ENCODE measurements at regions not wholly inside any gene's neighbourhood (a gene's known extent, or its start where the extent isn't known, plus 50 kb on each side); places are given as distances from the start of the nearest gene placed in this dataset.
A peak's percentile ranks its signal among the peaks of the same experiment; 100 is the strongest.

GRCh38 chr2:221095356-221095755 is 476.7 kb downstream of the EPHA4 start:
- DNase-seq (ENCODE audit: low spot score) = no peak

DNA sequence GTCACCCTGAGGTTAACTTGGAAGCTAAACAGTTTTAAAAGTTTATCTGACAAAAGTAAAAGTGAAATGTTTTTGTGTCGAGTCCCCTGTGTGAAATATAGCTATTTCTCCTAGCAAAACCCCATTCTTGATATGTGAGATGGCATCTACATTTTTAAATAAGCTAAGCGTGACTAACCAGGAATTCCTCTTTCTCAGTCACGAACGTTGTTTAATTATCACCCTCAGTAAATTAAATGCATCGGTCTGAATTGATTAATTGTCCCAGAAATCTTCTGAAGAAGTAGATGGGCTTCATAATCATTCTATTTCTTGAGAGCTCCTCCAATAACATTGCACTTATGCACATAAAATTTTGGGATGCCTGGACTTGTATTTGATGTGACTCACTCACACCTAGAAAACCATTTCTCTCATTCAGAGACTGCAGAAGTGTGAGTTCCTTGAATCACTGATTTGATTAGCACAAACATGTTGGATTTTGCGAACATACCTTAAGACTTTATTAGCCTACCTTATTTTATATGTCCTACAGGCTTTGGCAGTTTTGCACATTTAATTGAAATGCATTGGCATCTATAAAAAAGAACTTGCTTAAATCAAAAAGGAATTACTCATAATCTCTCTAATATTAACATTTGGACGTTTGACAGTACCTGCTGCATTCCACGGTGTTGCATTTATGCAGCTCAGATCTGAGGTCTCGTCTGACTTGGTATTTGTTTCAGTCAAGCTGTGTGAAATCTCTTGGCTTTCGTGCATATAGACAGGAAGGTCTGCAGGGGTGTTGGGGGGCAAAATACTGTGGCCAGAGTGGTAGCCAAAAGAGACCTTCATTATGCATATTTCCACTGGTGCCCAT is 475.2 kb downstream of the EPHA4 start:
- no peak for DNase-seq (ENCODE audit: low spot score)

DNA sequence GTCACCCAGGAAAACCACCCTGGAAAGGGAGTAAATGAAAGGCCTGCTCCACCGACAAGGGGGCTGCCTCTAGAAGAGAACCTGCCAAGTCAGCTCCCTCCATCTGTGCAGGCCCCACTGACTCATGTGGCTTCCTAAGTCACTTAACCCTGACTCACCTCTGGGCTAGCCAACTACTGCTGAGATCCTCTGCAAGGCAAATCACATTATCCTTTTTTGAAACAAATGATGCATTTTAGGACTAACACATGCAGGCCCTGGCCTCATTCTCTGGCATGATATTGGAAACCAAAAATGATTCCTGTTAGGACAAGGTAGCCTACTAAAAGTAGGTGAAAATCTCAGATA is 474.6 kb downstream of the EPHA4 start:
- no peak for DNase-seq (ENCODE audit: low spot score)

DNA sequence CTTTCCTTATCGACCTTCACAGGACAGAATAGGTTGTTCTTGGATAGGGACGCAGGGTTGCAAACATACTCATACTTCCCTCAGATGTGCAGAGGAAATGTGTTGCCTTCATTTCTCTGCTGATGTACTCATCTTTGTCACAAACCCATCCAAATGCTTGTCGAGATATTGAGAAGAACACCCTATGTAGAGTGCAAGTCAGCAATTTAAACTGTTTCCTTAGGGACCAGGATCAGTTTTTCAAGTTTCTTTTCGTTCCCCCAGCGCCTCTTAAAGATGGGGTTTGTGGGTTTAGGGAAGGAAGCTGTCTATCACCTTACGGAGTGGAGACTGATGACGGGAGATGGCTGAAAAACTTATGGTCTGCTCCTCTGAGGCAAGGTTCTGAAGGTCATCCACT is 474.2 kb downstream of the EPHA4 start:
- DNase-seq (ENCODE audit: low spot score) = no peak

GRCh38 chr2:221100467-221101089 is 471.5 kb downstream of the EPHA4 start:
- no peak for DNase-seq (ENCODE audit: low spot score)

GRCh38 chr2:221102896-221103688 is 469.0 kb downstream of the EPHA4 start:
- no peak for DNase-seq (ENCODE audit: low spot score)

DNA sequence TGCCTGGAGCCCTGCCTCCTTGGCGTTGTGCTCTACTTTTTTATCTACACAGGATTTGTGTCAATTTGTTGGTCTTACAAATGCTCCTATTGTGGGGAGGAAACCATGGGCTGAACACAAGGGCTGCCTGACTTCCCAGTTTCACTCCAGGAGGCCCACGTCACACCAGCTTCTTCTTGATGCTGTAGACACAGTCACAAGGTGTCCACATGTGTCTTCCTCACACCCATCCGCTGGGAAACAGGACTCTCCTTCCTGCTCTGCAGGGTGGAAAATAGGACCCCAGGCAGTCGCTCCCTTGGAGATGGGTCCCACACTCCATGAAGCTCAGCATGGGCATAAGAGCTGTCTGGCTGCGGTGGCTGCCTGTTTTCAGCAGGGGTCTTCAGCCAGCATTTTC is 468.2 kb downstream of the EPHA4 start:
- peak; percentile 46 for DNase-seq (ENCODE audit: low spot score)

DNA sequence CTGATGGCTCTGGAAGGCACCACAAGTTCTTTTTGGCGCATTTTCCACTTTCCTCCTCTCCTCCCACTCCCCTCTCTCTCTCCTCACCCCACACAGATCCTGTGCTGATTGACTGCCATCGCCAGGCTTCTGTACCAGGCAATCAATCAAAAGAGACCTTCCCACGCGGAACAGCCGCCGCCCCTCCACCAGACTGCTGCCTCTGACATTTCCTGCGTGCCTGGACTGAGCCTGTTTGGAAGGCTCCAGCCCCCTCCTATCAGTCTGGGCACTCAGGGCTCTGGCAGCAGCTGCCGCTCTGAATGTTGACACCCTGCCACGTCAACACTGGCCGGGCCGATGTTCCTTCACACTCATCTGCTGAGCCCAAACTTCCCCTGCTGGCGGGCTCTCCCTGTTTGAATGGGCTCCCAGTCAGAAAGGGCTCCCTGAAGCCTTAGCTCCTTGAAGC is 467.7 kb downstream of the EPHA4 start:
- peak; percentile 76 for DNase-seq (ENCODE audit: low spot score)

DNA sequence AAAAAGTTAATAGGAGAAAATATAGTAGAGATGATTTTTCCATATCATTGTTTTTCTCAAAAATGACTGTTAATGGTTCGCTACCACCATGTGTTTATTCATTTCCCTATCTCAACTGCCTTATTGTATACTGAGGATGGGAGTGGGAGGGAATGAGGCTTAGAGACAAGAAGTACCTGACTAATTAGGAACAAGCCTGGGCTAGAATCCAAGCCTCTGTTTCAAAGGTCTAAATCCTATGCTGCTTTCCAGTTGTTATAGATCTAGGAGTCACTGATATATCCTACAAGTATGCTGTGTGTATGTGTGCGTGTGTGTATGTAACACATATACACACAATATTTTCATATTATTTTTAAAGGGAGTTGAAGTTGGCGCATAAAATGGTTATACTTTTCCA is 465.9 kb downstream of the EPHA4 start:
- DNase-seq (ENCODE audit: low spot score) = no peak

GRCh38 chr2:221107424-221107823 is 464.7 kb downstream of the EPHA4 start:
- DNase-seq (ENCODE audit: low spot score) = no peak

DNA sequence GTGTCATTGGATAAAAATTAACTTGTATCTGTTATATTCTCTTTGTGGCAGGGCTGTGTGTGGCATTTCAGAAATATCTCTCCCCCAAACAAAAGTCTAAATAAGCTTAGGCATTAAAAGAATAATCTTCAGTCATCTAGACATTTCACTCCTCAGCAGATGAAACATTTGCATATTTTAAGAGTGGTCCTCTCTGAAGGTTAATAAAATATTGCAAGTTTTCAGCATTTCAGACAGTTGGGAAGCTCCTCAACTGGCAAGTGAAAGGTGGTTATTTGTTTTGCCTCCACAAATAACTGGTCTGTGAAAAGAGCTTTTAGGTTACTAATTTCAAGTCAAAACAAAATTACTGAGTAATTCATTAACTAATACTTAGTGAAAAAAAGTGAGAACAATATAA is 462.6 kb downstream of the EPHA4 start:
- no peak for DNase-seq (ENCODE audit: low spot score)

- DNase-seq (ENCODE audit: low spot score) = no peak
Observed at GRCh38 chr2:221111739-221112138, 460.4 kb downstream of the EPHA4 start.

DNA sequence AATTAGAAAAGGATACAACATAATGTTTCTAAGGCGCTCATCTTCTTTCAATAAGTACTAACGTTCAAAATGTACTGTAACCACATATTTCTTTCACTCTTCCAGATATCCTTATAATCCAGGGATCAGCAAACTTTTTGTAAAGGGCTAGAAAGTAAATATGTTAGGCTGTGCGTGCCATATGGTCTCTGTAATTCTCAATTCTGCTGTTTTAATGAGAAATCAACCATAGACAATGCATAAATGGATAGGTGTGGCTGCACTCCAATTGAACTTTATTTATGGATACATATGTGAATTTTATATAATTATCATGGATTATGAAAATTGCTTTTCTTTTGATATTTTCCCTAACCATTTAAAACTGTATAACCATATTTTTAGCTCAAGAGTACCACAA is 459.4 kb downstream of the EPHA4 start:
- DNase-seq (ENCODE audit: low spot score) = no peak

- DNase-seq (ENCODE audit: low spot score) = no peak
Observed at GRCh38 chr2:221115944-221116343, 456.2 kb downstream of the EPHA4 start.

GRCh38 chr2:221120643-221121042 is 451.5 kb downstream of the EPHA4 start:
- no peak for DNase-seq (ENCODE audit: low spot score)

DNA sequence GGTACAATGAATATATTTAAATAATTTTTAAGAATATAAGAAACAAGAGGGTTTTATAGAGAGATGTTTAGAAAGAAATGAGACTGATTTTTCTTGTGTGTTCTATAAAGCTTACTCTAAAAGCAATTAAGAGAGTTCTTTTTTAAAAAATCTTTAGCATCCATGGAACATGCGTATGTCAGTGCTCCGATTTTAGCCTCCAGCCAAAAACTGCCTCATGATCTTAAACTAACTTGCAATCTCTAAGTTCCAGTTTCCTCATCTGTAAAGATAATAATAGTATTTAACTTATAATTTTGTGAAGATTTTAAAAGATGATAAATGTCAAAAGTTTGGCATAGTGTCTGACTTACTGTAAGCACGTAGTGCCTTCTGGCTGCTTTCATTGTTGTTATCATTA is 448.7 kb downstream of the EPHA4 start:
- no peak for DNase-seq (ENCODE audit: low spot score)

GRCh38 chr2:221124532-221125240 is 447.4 kb downstream of the EPHA4 start:
- DNase-seq (ENCODE audit: low spot score) = no peak

DNA sequence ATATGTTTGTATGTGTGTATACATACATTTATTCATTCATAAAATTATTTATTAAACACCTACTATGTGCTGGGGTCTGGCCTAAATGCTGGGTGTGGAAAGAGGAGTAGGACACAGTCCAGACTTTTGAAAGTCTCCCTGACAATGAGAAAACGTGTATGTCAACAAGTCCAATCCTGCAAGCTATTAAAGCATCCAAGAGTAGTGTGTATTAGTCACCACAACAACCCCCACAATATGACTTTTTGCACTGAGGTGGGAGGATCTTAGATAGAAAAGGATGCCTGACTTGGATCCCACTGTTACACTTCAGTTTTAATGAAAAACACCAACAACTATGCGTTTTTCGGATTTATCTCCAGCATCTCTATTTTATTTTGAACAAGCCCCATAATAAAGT is 446.4 kb downstream of the EPHA4 start:
- no peak for DNase-seq (ENCODE audit: low spot score)

GRCh38 chr2:221129657-221130056 is 442.4 kb downstream of the EPHA4 start:
- no peak for DNase-seq (ENCODE audit: low spot score)

DNA sequence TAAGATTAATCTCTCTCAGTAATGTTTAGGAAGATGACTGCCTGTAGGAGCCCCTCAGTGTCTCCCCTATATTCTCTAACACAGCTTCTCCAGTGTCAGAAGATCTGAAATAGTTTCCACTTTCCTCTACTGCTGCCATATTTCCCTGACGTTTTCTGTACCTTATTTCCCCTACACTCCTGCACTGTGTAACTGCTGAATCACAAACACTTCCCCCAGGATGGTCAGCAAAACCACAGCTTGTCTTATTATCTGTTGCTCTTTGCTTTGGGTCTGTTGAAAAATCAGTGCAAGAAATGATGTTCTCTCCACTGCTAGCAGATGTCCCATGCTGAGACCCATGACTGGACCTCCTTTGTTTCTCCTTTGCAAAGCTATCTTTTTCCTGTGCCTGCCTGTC is 441.7 kb downstream of the EPHA4 start:
- DNase-seq (ENCODE audit: low spot score) = no peak

DNA sequence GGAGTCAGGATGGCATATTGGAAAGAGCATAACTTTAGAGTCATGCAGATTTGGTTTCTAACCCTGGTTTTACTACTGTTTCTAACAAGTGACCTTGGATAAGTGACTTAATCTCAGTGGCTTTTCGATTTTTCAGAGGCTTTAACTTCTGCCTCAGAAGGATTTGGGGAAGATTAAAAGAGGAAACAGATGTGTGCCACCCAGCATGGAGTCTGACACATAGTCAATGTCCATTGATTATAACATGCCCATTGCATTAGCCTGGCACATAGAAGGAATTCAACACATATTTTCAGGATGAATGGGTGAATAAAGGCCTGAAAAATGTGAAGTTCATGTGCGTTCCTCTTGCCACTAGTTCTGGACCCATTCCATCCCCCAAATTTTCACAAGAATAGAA is 438.2 kb downstream of the EPHA4 start:
- DNase-seq (ENCODE audit: low spot score) = no peak

DNA sequence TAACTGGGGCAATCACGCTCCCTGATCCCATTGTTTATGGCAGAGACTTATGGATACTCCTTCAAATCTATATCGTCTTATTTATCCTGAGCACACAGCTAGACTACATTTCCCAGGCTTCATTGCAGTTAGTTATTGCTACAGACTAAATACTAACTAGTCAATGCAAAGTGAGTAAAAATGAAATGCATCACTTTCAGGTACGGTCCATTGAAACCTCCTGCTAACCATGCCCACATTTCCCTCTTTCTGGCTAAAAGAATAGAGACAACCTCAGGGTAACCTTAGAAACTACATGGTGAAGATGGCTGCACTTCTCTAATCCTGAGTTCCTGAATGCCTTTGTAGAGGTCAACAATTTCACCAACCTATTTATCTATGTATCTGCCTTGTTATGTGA is 437.4 kb downstream of the EPHA4 start:
- no peak for DNase-seq (ENCODE audit: low spot score)
